C4-2B (cell line): ENCODE measurements at regions not wholly inside any gene's neighbourhood (a gene's known extent, or its start where the extent isn't known, plus 50 kb on each side); places are given as distances from the start of the nearest gene placed in this dataset.

ENCODE experiments used
- H3K27ac ChIP-seq: fragments of 450-650 bp; 2 replicates; pipeline ENCODE4 v1.5.1; 2017
- ZFX ChIP-seq: fragments of 450-650 bp; IDR thresholded peaks from 2 replicates; pipeline ENCODE4 v1.6.1; 2017
- TF ChIP-seq, protein P1 (sequence below): fragments of 450-650 bp; conservative IDR thresholded peaks from 2 replicates; pipeline ENCODE4 v1.5.1; 2017; ENCODE audit warnings: mild to moderate bottlenecking

- TF ChIP-seq, protein P1, sequence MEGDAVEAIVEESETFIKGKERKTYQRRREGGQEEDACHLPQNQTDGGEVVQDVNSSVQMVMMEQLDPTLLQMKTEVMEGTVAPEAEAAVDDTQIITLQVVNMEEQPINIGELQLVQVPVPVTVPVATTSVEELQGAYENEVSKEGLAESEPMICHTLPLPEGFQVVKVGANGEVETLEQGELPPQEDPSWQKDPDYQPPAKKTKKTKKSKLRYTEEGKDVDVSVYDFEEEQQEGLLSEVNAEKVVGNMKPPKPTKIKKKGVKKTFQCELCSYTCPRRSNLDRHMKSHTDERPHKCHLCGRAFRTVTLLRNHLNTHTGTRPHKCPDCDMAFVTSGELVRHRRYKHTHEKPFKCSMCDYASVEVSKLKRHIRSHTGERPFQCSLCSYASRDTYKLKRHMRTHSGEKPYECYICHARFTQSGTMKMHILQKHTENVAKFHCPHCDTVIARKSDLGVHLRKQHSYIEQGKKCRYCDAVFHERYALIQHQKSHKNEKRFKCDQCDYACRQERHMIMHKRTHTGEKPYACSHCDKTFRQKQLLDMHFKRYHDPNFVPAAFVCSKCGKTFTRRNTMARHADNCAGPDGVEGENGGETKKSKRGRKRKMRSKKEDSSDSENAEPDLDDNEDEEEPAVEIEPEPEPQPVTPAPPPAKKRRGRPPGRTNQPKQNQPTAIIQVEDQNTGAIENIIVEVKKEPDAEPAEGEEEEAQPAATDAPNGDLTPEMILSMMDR: no peak
- no peak for TF ChIP-seq ZFX
- no peak overlapping the region for H3K27ac ChIP-seq
These were observed 137.2 kb upstream of the WDR1 start for GRCh38 chr4:10253765-10254164.

DNA sequence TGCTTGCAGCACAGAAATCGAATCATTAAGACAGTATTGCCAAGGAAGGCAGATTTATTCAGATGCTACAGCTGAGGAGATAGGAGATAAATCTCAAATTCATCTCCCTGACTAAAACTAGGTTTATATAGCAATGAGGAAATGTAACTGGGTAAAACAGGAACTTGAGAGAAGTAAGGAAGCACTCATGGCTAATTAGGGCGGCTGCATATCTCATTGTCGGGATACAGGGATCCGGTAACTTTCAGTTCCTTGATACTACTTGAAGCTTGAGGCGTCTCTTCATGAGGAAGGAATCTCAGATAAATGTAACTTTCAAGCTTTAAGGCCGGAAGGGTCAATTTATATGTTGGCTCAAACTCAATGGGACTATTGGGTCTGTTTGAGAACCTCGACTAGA is 129.2 kb upstream of the WDR1 start:
- H3K27ac ChIP-seq: no peak overlapping the region
- TF ChIP-seq ZFX: no peak
- TF ChIP-seq, protein P1: no peak

DNA sequence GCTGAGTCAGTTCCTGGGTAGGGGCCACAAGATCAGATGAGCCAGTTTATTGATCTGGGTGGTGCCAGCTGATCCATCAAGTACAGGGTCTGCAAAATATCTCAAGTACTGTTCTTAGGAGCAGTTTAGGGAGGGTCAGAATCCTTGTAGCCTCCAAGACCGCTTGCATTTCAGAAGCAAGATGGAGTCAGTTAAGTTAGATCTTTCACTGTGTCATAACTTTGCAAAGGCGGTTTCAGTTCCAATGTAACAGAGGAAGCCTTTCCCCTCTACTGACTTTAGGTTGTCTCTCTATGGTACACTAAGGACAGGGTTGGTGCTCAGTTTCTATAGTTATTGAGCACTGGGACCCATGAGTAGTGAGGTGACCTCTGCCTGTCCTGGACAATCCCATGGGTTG is 127.3 kb upstream of the WDR1 start:
- TF ChIP-seq ZFX: no peak
- TF ChIP-seq, protein P1: no peak
- no peak overlapping the region for H3K27ac ChIP-seq

DNA sequence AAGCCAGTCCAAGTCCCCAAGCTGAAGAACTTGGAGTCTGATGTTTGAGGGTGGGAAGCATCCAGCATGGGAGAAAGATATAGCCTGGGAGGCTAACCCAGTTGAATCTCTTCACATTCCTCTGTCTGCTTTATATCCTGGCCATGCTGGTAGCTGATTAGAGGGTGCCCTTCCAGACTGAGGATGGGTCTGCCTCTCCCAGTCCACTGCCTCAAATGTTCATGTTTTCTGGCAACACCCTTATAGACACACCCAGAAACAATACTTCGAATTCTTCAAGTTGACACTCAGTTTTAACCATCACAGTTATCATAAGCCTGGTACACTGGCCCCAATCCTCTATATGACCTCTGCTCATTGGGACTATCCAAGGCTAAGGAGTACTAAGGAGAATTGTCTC is 124.1 kb upstream of the WDR1 start:
- H3K27ac ChIP-seq: no peak overlapping the region
- no peak for TF ChIP-seq ZFX
- TF ChIP-seq, protein P1: no peak

DNA sequence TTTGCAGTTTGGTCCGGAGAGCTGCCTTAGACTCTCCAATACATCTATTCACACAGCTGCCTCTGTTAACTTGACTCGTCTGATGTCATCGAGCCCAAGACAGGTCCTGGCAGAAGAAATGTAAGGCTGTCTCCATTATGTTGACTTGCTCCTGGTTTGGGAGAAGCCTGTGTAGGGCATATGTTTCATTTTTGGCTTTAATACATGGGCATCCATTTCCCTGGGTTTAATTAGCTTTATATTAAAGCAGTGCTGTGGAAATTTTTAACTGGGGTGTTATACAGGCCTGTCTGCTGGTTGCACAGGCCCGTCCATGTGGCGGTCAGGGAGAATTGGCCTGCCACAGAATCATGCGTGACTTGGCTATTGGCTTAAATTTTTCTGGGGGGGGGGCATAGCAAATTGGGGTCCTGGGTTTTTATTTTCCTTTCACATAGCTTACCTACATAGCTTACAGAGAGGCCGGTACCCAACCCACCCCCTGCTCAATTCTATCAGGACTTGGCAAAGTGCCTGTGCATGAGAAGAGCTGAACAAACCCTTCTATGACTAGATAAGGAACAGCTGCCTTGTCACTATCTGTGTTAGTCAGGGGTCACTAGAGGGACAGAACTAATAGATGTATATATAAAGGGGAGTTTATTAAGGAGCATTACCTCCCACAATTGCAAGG is 123.5 kb upstream of the WDR1 start:
- no peak for TF ChIP-seq ZFX
- TF ChIP-seq, protein P1: no peak
- H3K27ac ChIP-seq: no peak overlapping the region

- TF ChIP-seq, protein P1: no peak
- no peak for TF ChIP-seq ZFX
- no peak overlapping the region for H3K27ac ChIP-seq
These were observed 120.5 kb upstream of the WDR1 start for GRCh38 chr4:10237131-10237530.

- no peak for TF ChIP-seq ZFX
- TF ChIP-seq, protein P1: no peak
- H3K27ac ChIP-seq: no peak overlapping the region
These were observed 115.5 kb upstream of the WDR1 start for GRCh38 chr4:10232114-10232513.
